Right lobe of liver (tissue), 6 donors: ENCODE measurements at regions not wholly inside any gene's neighbourhood (a gene's known extent, or its start where the extent isn't known, plus 50 kb on each side); places are given as distances from the start of the nearest gene placed in this dataset.
"Not testable (repeated sequence)": the region's sequence is repeated elsewhere in the genome, so short reads cannot be mapped to it uniquely, and the experiment has no call there.

ENCODE experiments used
- ATAC-seq, 4 donors: fragments of 200-7000 bp; cut with Tn5 transposase; one replicate each; pipeline ENCODE4 v1.9.1; 2020; ENCODE audit warnings: mild to moderate bottlenecking in 4 of 4, moderate library complexity in 4 of 4
- DNase-seq, 3 donors: peaks; one replicate each; pipeline ENCODE4 v3.0.0-alpha.2; 2020
- H3K27ac ChIP-seq, 3 donors: fragments of 200-600 bp; one replicate each; pipeline ENCODE4 v1.8.0; 2022
- H3K27me3 ChIP-seq, 2 donors: fragments of 200-600 bp; one replicate each; pipeline ENCODE4 v1.8.0; 2022
- H3K36me3 ChIP-seq, 4 donors: fragments of 200-600 bp; sonication (generic) in 1 of 4; one replicate each; pipeline versions ENCODE4 v1.5.1 to v1.8.0; 2017 to 2022; ENCODE audit warnings: control low read depth in 1 of 4
- H3K4me1 ChIP-seq, 4 donors: fragments of 200-600 bp; sonication (generic) in 1 of 4; one replicate each; pipeline versions ENCODE4 v1.5.1 to v1.8.0; 2017 to 2022; ENCODE audit warnings: control low read depth in 1 of 4
- H3K4me3 ChIP-seq, 3 donors: fragments of 200-600 bp; one replicate each; pipeline ENCODE4 v1.8.0; 2022
- H3K9me3 ChIP-seq, 4 donors: fragments of 200-600 bp; sonication (generic) in 1 of 4; one replicate each; pipeline versions ENCODE4 v1.5.1 to v1.8.0; 2017 to 2022; ENCODE audit warnings: control low read depth in 1 of 4
- WGBS: methylation state at CpG from one replicate; pipeline ENCODE4 v1.1.6; 2018; ENCODE audit warnings: low coverage, low lambda C conversion rate; ENCODE audit not compliant: insufficient coverage; ENCODE audit errors: missing lambda C conversion rate; 5-methylcytosine and 5-hydroxymethylcytosine counted together
- intact Hi-C, 2 donors: fragments of 100-400 bp; cut with DNase I; formaldehyde crosslinking; loops; one replicate each; pipeline versions ENCODE4 v1.11.2 to v1.14.1; 2022
- TF ChIP-seq, protein P1 (sequence below), 4 donors: fragments of 200-600 bp in 3 of 4; fragments of 450-650 bp in 1 of 4; IDR thresholded peaks; one replicate each; pipeline versions ENCODE4 v1.5.1 to v1.8.0; 2016 to 2022; ENCODE audit warnings: antibody characterized with exemption in 4 of 4, mild to moderate bottlenecking in 2 of 4
- donor health status: DM: no; HTN: yes; CAD: no.
- donor health status: DM: no; HTN: no; CAD: no.
- donor health status: DM: no; HTN: no; CAD: no.
- donor health status: DM: no; HTN: yes; CAD: no.
- donor health status: DM: no; HTN: yes; CAD: no.

- WGBS, result 88% methylated on average over 41 of the region's 43 CpGs
- H3K4me1 ChIP-seq, H3K27ac ChIP-seq, H3K36me3 ChIP-seq, H3K27me3 ChIP-seq, H3K4me3 ChIP-seq, intact Hi-C loops, ATAC-seq, H3K9me3 ChIP-seq: not testable (repeated sequence)
- DNase-seq, result peak in 2 of 3 donors; percentile 53 to 68
Observed at GRCh38 chr12:10453-10852, 56.1 kb upstream of the IQSEC3 start.

DNA sequence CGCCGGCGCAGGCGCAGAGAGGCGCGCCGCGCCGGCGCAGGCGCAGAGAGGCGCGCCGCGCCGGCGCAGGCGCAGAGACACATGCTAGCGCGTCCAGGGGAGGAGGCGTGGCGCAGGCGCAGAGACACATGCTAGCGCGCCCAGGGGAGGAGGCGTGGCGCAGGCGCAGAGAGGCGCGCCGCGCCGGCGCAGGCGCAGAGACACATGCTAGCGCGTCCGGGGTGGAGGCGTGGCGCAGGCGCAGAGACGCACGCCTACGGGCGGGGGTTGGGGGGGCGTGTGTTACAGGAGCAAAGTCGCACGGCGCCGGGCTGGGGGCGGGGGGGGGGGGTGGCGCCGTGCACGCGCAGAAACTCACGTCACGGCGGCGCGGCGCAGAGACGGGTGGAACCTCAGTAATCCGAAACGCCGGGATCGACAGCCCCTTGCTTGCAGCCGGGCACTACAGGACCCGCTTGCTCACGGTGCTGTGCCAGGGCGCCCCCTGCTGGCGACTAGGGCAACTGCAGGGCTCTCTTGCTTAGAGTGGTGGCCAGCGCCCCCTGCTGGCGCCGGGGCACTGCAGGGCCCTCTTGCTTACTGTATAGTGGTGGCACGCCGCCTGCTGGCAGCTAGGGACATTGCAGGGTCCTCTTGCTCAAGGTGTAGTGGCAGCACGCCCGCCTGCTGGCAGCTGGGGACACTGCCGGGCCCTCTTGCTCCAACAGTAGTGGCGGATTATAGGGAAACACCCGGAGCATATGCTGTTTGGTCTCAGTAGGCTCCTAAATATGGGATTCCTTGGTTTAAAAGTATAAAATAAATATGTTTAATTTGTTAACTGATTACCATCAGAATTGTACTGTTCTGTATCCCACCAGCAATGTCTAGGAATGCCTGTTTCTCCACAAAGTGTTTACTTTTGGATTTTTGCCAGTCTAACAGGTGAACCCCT is 55.4 kb upstream of the IQSEC3 start:
- H3K4me3 ChIP-seq, H3K4me1 ChIP-seq, ATAC-seq, H3K27ac ChIP-seq, H3K36me3 ChIP-seq, intact Hi-C loops, H3K27me3 ChIP-seq, H3K9me3 ChIP-seq: not testable (repeated sequence)
- 88% methylated on average over 40 of the region's 81 CpGs for WGBS
- peak in 2 of 3 donors; percentile 52 to 61 for DNase-seq
- TF ChIP-seq, protein P1, sequence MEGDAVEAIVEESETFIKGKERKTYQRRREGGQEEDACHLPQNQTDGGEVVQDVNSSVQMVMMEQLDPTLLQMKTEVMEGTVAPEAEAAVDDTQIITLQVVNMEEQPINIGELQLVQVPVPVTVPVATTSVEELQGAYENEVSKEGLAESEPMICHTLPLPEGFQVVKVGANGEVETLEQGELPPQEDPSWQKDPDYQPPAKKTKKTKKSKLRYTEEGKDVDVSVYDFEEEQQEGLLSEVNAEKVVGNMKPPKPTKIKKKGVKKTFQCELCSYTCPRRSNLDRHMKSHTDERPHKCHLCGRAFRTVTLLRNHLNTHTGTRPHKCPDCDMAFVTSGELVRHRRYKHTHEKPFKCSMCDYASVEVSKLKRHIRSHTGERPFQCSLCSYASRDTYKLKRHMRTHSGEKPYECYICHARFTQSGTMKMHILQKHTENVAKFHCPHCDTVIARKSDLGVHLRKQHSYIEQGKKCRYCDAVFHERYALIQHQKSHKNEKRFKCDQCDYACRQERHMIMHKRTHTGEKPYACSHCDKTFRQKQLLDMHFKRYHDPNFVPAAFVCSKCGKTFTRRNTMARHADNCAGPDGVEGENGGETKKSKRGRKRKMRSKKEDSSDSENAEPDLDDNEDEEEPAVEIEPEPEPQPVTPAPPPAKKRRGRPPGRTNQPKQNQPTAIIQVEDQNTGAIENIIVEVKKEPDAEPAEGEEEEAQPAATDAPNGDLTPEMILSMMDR (IDR thresholded peaks at IDR 0.05), result peak in 1 of 4 donors; percentile 14

GRCh38 chr12:12306-12705 is 54.3 kb upstream of the IQSEC3 start:
- peak in 2 of 3 donors; percentile 60 to 63 for DNase-seq
- H3K36me3 ChIP-seq, H3K27me3 ChIP-seq, ATAC-seq, H3K9me3 ChIP-seq, H3K27ac ChIP-seq, H3K4me1 ChIP-seq, H3K4me3 ChIP-seq, intact Hi-C loops: not testable (repeated sequence)
- 98% methylated on average over 7 of the region's 11 CpGs for WGBS

- intact Hi-C loops, H3K27ac ChIP-seq, H3K27me3 ChIP-seq, H3K4me3 ChIP-seq, H3K9me3 ChIP-seq, H3K36me3 ChIP-seq, ATAC-seq, H3K4me1 ChIP-seq: not testable (repeated sequence)
- 73% methylated on average over 14 of the region's 16 CpGs for WGBS
- peak in 2 of 3 donors; percentile 53 to 60 for DNase-seq
Observed at GRCh38 chr12:12725-13640, 53.6 kb upstream of the IQSEC3 start.

DNA sequence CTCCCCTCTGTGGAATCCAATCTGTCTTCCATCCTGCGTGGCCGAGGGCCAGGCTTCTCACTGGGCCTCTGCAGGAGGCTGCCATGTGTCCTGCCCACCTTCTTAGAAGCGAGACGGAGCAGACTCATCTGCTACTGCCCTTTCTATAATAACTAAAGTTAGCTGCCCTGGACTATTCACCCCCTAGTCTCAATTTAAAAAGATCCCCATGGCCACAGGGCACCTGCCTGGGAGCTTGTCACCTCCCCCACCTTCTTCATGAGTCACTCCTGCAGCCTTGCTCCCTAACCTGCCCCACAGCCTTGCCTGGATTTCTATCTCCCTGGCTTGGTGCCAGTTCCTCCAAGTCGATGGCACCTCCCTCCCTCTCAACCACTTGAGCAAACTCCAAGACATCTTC is 52.7 kb upstream of the IQSEC3 start:
- H3K27ac ChIP-seq, H3K9me3 ChIP-seq, H3K36me3 ChIP-seq, ATAC-seq, H3K4me3 ChIP-seq, H3K27me3 ChIP-seq, intact Hi-C loops, H3K4me1 ChIP-seq: not testable (repeated sequence)
- 61% methylated on average over 3 of the region's 5 CpGs for WGBS
- peak in 1 of 3 donors; percentile 38 for DNase-seq

- H3K4me1 ChIP-seq, H3K36me3 ChIP-seq, H3K27ac ChIP-seq, intact Hi-C loops, ATAC-seq, H3K27me3 ChIP-seq, H3K9me3 ChIP-seq, H3K4me3 ChIP-seq: not testable (repeated sequence)
- WGBS, result 88% methylated on average over 7 of the region's 12 CpGs
- peak in 1 of 3 donors; percentile 22 for DNase-seq
Observed at GRCh38 chr12:14696-15095, 51.9 kb upstream of the IQSEC3 start.

GRCh38 chr12:15381-15780 is 51.2 kb upstream of the IQSEC3 start:
- H3K9me3 ChIP-seq, H3K4me3 ChIP-seq, ATAC-seq, H3K36me3 ChIP-seq, H3K27me3 ChIP-seq, intact Hi-C loops, H3K27ac ChIP-seq, H3K4me1 ChIP-seq: not testable (repeated sequence)
- 79% methylated on average over 4 of the region's 9 CpGs for WGBS
- peak in 1 of 3 donors; percentile 15 for DNase-seq

GRCh38 chr12:16019-16418 is 50.5 kb upstream of the IQSEC3 start:
- DNase-seq, H3K27ac ChIP-seq, H3K27me3 ChIP-seq, H3K9me3 ChIP-seq, intact Hi-C loops, H3K4me1 ChIP-seq, H3K36me3 ChIP-seq, H3K4me3 ChIP-seq, ATAC-seq: not testable (repeated sequence)
- 77% methylated on average over 6 of the region's 9 CpGs for WGBS

DNA sequence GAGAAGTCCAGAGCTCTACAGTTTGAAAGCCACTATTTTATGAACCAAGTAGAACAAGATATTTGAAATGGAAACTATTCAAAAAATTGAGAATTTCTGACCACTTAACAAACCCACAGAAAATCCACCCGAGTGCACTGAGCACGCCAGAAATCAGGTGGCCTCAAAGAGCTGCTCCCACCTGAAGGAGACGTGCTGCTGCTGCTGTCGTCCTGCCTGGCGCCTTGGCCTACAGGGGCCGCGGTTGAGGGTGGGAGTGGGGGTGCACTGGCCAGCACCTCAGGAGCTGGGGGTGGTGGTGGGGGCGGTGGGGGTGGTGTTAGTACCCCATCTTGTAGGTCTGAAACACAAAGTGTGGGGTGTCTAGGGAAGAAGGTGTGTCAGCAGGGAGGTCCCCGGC is 50.0 kb upstream of the IQSEC3 start:
- ATAC-seq, intact Hi-C loops, H3K27me3 ChIP-seq, H3K27ac ChIP-seq, H3K9me3 ChIP-seq, H3K4me1 ChIP-seq, H3K4me3 ChIP-seq, H3K36me3 ChIP-seq: not testable (repeated sequence)
- DNase-seq, result peak in 1 of 3 donors; percentile 14
- no CpG with 5 or more reads among the region's 9 CpGs for WGBS
